ENCODE measurements at regions not wholly inside any gene's neighbourhood (a gene's known extent, or its start where the extent isn't known, plus 50 kb on each side); places are given as distances from the start of the nearest gene placed in this dataset.

DNA sequence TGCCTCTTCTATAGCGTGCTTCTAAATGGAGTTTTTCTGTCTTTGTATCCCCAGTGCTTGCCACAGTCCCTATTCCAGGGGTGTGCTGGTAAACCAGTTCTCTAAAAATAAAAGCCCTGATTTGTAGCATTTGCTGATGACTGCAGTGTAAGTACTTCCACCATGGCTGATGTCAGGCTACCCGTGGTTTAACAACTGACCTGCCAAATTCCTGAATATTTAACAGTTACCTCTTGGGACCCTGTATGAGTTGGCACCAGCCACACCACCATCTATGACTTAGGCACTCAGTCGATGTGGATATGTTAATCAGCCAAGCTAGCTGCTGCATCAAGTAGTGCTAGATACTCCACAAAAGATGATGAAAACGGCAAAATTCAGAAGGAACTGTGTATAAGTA lies 94.0 kb upstream of the MTNR1B start:
- DNase-seq (ENCODE audit: insufficient read length) (no peak), FAIRE-seq (no peak)
- TF ChIP-seq POLR2AphosphoS5 (IDR thresholded peaks at IDR 0.05; ENCODE audit: low read depth, low read length) = no peak
- no peak for TF ChIP-seq POLR2A (IDR thresholded peaks at IDR 0.05; ENCODE audit: low read depth, low read length)
- no peak for TF ChIP-seq TAF1 (IDR thresholded peaks at IDR 0.05; ENCODE audit: borderline replicate concordance, low read depth, low read length)

GRCh38 chr11:92879086-92879485 lies 90.4 kb upstream of the MTNR1B start:
- DNase-seq (ENCODE audit: insufficient read length) = no peak
- TF ChIP-seq TAF1 (IDR thresholded peaks at IDR 0.05; ENCODE audit: borderline replicate concordance, low read depth, low read length) = no peak
- no peak for TF ChIP-seq POLR2A (IDR thresholded peaks at IDR 0.05; ENCODE audit: low read depth, low read length)
- no peak for TF ChIP-seq POLR2AphosphoS5 (IDR thresholded peaks at IDR 0.05; ENCODE audit: low read depth, low read length)
- FAIRE-seq = no peak

GRCh38 chr11:92880381-92880780 lies 89.1 kb upstream of the MTNR1B start:
- no peak for FAIRE-seq
- TF ChIP-seq TAF1 (IDR thresholded peaks at IDR 0.05; ENCODE audit: borderline replicate concordance, low read depth, low read length) = no peak
- TF ChIP-seq POLR2A (IDR thresholded peaks at IDR 0.05; ENCODE audit: low read depth, low read length) = no peak
- TF ChIP-seq POLR2AphosphoS5 (IDR thresholded peaks at IDR 0.05; ENCODE audit: low read depth, low read length) = no peak
- no peak for DNase-seq (ENCODE audit: insufficient read length)

DNA sequence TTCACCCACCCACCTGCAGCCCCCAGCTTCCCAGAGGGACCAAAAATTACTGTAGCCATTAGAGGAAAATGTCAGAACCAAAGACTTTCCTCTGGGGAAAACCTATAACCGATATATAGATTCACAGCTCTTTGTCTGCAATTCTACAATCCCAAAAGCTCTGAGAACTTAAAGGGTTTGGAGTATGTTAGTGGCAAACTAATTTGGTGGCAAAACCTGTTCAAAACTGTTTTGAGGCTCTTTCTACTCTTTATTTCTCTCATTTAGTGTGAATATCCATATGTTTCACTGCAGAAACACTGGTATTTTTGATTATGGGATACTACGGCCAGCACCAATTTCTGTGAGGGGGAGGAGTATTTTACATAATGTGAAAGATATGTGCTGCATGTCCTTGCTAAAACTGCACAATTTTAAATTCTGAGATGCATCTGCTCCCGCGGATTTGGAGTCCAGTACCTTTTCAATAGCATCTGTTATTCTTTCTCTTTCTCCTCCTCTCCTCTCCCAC lies 87.5 kb upstream of the MTNR1B start:
- DNase-seq (ENCODE audit: insufficient read length) (no peak), FAIRE-seq (no peak)
- no peak for TF ChIP-seq TAF1 (IDR thresholded peaks at IDR 0.05; ENCODE audit: borderline replicate concordance, low read depth, low read length)
- no peak for TF ChIP-seq POLR2A (IDR thresholded peaks at IDR 0.05; ENCODE audit: low read depth, low read length)
- no peak for TF ChIP-seq POLR2AphosphoS5 (IDR thresholded peaks at IDR 0.05; ENCODE audit: low read depth, low read length)

DNA sequence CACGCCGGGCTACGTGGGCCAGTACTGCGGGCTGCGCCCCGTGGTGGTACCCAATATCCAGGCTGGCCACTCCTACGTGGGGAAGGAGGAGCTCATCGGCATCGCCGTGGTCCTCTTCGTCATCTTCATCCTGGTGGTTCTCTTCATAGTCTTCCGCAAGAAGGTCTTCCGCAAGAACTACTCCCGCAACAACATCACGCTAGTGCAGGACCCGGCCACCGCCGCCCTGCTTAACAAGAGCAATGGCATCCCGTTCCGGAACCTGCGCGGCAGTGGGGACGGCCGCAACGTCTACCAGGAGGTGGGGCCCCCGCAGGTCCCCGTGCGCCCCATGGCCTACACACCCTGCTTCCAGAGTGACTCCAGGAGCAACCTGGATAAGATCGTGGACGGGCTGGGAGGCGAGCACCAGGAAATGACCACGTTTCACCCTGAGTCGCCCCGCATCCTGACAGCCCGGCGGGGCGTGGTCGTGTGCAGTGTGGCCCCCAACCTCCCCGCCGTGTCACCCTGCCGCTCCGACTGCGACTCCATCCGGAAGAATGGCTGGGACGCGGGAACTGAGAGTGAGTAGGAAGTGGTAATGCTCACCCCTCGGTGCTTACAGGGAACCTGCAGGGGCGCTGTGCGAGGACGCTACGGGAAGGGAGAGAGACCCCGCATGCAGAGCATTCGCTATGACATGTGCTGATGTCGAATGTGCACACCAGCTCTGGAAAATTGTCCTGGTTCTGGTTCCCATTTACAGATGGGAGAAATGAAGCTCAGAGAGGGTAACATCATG lies 86.4 kb upstream of the MTNR1B start:
- FAIRE-seq = no peak
- no peak for TF ChIP-seq POLR2AphosphoS5 (IDR thresholded peaks at IDR 0.05; ENCODE audit: low read depth, low read length)
- no peak for TF ChIP-seq TAF1 (IDR thresholded peaks at IDR 0.05; ENCODE audit: borderline replicate concordance, low read depth, low read length)
- TF ChIP-seq POLR2A (IDR thresholded peaks at IDR 0.05; ENCODE audit: low read depth, low read length) = no peak
- DNase-seq (ENCODE audit: insufficient read length) = no peak

DNA sequence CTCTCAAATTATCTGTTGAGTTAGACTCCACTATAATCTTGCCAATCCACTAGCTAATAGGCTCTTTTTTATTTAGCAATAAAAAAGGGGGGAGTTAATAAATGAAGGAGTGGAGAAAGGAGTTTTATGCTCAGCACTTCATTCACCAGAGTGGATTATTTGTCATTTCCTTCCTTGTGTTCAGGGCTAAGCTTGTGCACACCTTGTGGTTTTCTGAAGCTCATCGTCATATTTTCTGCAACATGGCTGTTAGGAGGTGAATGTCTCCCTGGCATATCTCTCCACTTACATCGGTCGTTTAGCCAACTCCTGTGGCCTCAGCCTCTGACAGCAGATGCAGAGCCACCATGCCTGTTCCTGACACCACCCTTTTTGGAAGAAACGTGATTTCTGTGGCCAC lies 83.9 kb upstream of the MTNR1B start:
- FAIRE-seq = no peak
- DNase-seq (ENCODE audit: insufficient read length) = no peak
- no peak for TF ChIP-seq POLR2A (IDR thresholded peaks at IDR 0.05; ENCODE audit: low read depth, low read length)
- TF ChIP-seq TAF1 (IDR thresholded peaks at IDR 0.05; ENCODE audit: borderline replicate concordance, low read depth, low read length) = no peak
- TF ChIP-seq POLR2AphosphoS5 (IDR thresholded peaks at IDR 0.05; ENCODE audit: low read depth, low read length) = no peak

- DNase-seq (ENCODE audit: insufficient read length) = peak; percentile 19
Observed at GRCh38 chr11:92886243-92886905, 83.1 kb upstream of the MTNR1B start.

GRCh38 chr11:92888696-92889095 lies 80.8 kb upstream of the MTNR1B start:
- TF ChIP-seq TAF1 (IDR thresholded peaks at IDR 0.05; ENCODE audit: borderline replicate concordance, low read depth, low read length) (no peak), POLR2A (IDR thresholded peaks at IDR 0.05; ENCODE audit: low read depth, low read length) (no peak), POLR2AphosphoS5 (IDR thresholded peaks at IDR 0.05; ENCODE audit: low read depth, low read length) (no peak)
- FAIRE-seq = no peak
- DNase-seq (ENCODE audit: insufficient read length) = no peak

More at GRCh38 chr11:92886243-92886905, 83.1 kb upstream of the MTNR1B start:
- peak; percentile 81 for FAIRE-seq
- TF ChIP-seq POLR2AphosphoS5 (IDR thresholded peaks at IDR 0.05; ENCODE audit: low read depth, low read length) (no peak), TAF1 (IDR thresholded peaks at IDR 0.05; ENCODE audit: borderline replicate concordance, low read depth, low read length) (no peak), POLR2A (IDR thresholded peaks at IDR 0.05; ENCODE audit: low read depth, low read length) (no peak)

- TF ChIP-seq POLR2AphosphoS5 (IDR thresholded peaks at IDR 0.05; ENCODE audit: low read depth, low read length) (no peak), POLR2A (IDR thresholded peaks at IDR 0.05; ENCODE audit: low read depth, low read length) (no peak), TAF1 (IDR thresholded peaks at IDR 0.05; ENCODE audit: borderline replicate concordance, low read depth, low read length) (no peak)
- no peak for DNase-seq (ENCODE audit: insufficient read length)
- FAIRE-seq = no peak
Observed at GRCh38 chr11:92890846-92891245, 78.6 kb upstream of the MTNR1B start.

DNA sequence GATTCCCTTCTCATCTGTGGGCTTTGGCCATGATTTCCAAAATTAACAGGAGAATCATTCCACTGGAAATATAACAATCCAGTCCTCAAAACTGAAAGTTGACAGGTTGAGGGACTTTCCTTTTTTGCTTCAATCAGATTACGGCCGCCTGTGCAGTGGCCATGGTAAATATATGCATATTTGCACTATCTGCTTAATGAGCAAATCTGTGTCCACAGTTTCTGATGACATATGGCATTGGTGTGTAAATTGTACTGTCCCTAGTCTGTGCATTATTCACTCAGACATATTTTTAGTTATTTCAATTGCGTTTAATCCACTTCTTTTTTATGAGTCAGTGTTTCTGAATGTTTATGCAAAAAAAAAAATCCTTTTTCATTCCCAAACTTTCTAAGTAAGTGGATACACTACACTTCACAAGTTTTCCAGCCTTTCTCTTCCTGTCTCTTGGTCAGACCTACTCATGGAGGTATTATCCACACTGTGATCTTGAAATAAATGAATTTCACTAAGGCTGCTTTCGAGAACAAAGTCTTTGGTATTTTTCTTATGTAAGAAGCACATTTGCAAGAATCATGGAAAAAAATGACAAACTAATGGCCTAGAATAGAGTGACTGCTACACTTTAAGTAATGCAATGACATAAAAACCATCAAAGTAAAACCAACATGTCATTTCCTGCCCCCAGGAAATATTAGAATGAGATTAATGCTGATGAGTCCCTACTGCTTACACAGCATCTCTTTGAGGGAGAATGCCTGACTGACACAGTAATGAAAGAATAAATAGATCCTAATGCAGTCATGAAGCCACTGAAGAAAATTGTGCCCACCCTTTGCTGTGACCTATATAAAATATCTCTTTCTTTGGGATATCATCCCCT lies 76.4 kb upstream of the MTNR1B start:
- no peak for FAIRE-seq
- DNase-seq (ENCODE audit: insufficient read length) = no peak
- TF ChIP-seq POLR2AphosphoS5 (IDR thresholded peaks at IDR 0.05; ENCODE audit: low read depth, low read length) = no peak
- no peak for TF ChIP-seq POLR2A (IDR thresholded peaks at IDR 0.05; ENCODE audit: low read depth, low read length)
- no peak for TF ChIP-seq TAF1 (IDR thresholded peaks at IDR 0.05; ENCODE audit: borderline replicate concordance, low read depth, low read length)

DNA sequence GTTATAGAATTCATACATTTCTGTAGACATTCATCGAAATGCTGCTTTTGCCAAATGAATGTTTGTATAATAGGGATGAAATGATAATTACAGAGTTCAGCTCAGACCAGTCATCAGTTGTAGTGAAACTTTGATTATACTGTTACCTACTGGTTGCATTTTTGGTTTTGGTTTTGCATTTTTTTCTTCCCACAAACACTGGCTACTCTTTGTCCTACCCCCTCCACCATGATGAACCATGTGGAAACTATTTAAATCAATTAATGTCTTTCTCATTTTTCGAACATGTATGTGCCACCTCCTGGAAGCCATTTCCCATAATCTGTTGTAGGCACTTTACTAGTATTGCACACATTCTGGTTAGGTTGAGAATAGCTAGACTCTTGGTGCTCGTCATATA lies 75.3 kb upstream of the MTNR1B start:
- DNase-seq (ENCODE audit: insufficient read length) = no peak
- no peak for TF ChIP-seq TAF1 (IDR thresholded peaks at IDR 0.05; ENCODE audit: borderline replicate concordance, low read depth, low read length)
- no peak for TF ChIP-seq POLR2AphosphoS5 (IDR thresholded peaks at IDR 0.05; ENCODE audit: low read depth, low read length)
- no peak for TF ChIP-seq POLR2A (IDR thresholded peaks at IDR 0.05; ENCODE audit: low read depth, low read length)
- no peak for FAIRE-seq
